IgD-negative memory B cell (primary cell): ENCODE measurements at regions not wholly inside any gene's neighbourhood (a gene's known extent, or its start where the extent isn't known, plus 50 kb on each side); places are given as distances from the start of the nearest gene placed in this dataset.

Experiments used
- H3K27ac Mint-ChIP-seq, 3 donors: one replicate each; pipeline ENCODE4 v1.8.0; 2020 to 2022; ENCODE audit warnings: mild to moderate bottlenecking in 3 of 3, mixed read lengths in 3 of 3, moderate library complexity in 1 of 3
- H3K27me3 Mint-ChIP-seq: one replicate; pipeline ENCODE4 v1.8.0; 2021; ENCODE audit warnings: mixed read lengths
- H3K36me3 Mint-ChIP-seq: one replicate; pipeline ENCODE4 v1.8.0; 2020; ENCODE audit warnings: mild to moderate bottlenecking, mixed read lengths
- H3K4me1 Mint-ChIP-seq, 3 donors: one replicate each; pipeline ENCODE4 v1.8.0; 2020 to 2022; ENCODE audit warnings: mixed read lengths in 3 of 3, mild to moderate bottlenecking in 1 of 3
- H3K4me3 Mint-ChIP-seq, 4 donors: one replicate each; pipeline ENCODE4 v1.8.0; 2020 to 2022; ENCODE audit warnings: mild to moderate bottlenecking in 4 of 4, mixed read lengths in 4 of 4, moderate library complexity in 3 of 4
- H3K9me3 Mint-ChIP-seq, 3 donors: one replicate each; pipeline ENCODE4 v1.8.0; 2020 to 2021; ENCODE audit warnings: mixed read lengths in 3 of 3, mild to moderate bottlenecking in 1 of 3

DNA sequence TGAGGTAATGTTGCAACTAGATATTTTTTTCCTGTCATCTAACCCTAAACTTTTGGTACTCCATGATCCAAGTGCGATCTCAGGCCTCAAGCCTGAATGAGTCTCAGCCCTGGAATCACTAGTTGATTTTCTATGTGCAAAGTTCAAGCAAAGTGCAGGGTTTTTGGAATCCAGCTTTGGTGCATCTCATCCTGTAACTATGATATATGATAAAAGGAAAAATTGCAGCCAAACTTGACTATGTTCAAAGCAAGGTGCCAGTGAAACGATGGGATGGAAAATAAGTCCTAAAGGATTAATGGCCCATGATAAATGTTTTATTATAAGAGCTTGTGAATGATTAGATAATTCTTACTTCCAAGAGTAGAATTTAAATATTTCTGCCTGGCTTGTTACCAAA lies 78.9 kb upstream of the NT5C1B start:
- Mint-ChIP-seq H3K4me1 (no peaks in the 10 kb centered on the region), H3K4me3 (no peak overlapping the region), H3K36me3 (peaks cover 6% of the 10 kb centered on the region), H3K9me3 (peaks cover 3 to 23% (median 5%) of the 10 kb centered on the region in 3 donors), H3K27ac (no peak overlapping the region), H3K27me3 (no peaks in the 10 kb centered on the region)

DNA sequence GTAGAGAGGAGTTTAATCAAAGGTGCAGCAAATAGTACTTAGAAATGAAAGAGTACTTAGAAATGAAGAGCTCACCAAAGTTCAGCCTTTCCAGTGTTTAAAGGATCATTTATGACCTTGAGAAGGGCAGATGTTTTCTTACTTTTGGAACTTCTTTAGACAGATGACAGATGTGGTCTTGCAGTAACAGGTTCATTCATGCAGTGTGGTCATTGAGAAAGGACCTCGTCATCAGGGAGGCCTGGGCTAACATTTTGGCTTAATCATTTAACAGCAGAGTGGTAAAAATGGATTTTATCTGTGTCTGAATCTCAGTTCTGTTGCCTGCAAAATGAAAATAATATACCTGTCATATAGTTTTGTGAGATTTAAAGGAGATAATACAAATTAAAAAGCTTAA lies 75.1 kb upstream of the NT5C1B start:
- Mint-ChIP-seq H3K36me3 (peaks cover 3% of the 10 kb centered on the region), H3K4me1 (no peaks in the 10 kb centered on the region), H3K4me3 (no peak overlapping the region), H3K9me3 (peaks cover 0 to 9% (median 2%) of the 10 kb centered on the region in 3 donors), H3K27me3 (no peaks in the 10 kb centered on the region), H3K27ac (no peak overlapping the region)

- H3K36me3 Mint-ChIP-seq = peaks cover 3% of the 10 kb centered on the region
- H3K4me1 Mint-ChIP-seq = no peaks in the 10 kb centered on the region
- no peak overlapping the region for H3K4me3 Mint-ChIP-seq
- no peaks in the 10 kb centered on the region for H3K27me3 Mint-ChIP-seq
- peaks cover 0 to 9% (median 2%) of the 10 kb centered on the region in 3 donors for H3K9me3 Mint-ChIP-seq
- no peak overlapping the region for H3K27ac Mint-ChIP-seq
Observed at GRCh38 chr2:18663861-18664260, 74.5 kb upstream of the NT5C1B start.

DNA sequence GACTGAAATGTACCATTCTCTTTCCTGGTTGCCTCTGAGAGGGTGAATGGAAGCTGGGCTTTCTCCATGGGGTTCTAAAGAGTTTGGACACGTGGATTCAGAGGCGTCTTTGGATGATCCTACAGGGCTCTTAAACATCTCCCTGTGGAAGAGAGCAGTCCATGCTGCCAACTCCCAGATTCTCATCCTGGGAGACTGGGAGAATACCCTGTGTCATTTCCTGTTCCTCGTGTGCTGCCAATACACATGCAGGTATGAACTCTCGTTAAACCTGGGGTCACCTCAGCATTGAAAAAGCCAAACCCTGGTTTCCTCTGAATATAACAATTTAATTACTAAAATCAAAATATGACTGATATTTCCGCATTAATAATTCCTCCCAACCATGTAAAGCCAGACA lies 73.3 kb upstream of the NT5C1B start:
- Mint-ChIP-seq H3K36me3 (peaks cover 3% of the 10 kb centered on the region), H3K27ac (peak overlapping the region in 1 of 3 donors; percentile 39), H3K27me3 (no peaks in the 10 kb centered on the region)

DNA sequence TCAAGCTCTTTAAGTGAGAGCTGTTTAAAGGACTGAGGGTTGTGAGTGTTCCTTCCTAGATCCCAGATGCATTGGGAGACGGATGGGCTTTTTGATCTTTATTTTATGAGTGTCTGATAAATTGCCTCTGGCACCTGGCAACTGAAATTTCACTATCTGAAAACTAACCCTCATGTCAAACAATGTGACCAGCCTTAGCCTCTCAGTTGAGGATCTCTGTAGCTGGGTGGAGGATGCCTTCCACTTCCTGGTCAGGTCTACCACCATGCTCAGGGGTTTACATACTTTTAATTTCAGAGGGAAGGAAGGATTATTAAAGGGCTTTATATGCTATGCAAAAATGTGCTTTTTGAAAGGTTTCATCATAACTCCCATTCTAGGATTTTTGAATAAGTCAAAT lies 70.5 kb upstream of the NT5C1B start:
- Mint-ChIP-seq H3K27ac (no peak overlapping the region), H3K9me3 (no peaks in the 10 kb centered on the region), H3K4me3 (no peak overlapping the region), H3K4me1 (peaks cover 0 to 3% (median 0%) of the 10 kb centered on the region in 3 donors), H3K36me3 (peaks cover 3% of the 10 kb centered on the region), H3K27me3 (no peaks in the 10 kb centered on the region)

More for the DNA sequence above, 73.3 kb upstream of the NT5C1B start:
- H3K4me1 Mint-ChIP-seq = peaks cover 0 to 3% (median 0%) of the 10 kb centered on the region in 3 donors
- peaks cover 0 to 3% (median 2%) of the 10 kb centered on the region in 3 donors for H3K9me3 Mint-ChIP-seq
- no peak overlapping the region for H3K4me3 Mint-ChIP-seq

DNA sequence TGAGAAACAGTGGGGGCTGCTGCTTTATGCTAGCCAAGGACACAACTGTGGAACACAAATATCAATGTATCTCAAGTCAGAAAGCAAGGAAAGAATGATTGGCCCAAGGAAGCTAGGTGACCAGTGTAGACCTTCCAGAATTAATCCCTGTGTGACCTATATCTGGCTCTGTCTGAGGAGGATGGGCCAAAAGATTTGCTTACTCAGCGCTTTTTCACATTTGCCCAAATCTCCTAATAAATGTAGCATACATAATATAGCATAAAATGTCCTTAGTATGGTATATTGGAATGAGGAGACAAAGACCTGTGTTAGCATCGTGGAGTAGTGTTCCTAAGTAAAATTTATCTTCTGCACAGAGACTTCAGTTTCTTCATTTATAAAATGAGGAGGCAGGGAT lies 66.7 kb upstream of the NT5C1B start:
- Mint-ChIP-seq H3K27ac (no peak overlapping the region), H3K4me1 (peaks cover 0 to 3% (median 0%) of the 10 kb centered on the region in 3 donors), H3K9me3 (no peaks in the 10 kb centered on the region), H3K4me3 (no peak overlapping the region), H3K36me3 (peaks cover 4% of the 10 kb centered on the region), H3K27me3 (no peaks in the 10 kb centered on the region)

DNA sequence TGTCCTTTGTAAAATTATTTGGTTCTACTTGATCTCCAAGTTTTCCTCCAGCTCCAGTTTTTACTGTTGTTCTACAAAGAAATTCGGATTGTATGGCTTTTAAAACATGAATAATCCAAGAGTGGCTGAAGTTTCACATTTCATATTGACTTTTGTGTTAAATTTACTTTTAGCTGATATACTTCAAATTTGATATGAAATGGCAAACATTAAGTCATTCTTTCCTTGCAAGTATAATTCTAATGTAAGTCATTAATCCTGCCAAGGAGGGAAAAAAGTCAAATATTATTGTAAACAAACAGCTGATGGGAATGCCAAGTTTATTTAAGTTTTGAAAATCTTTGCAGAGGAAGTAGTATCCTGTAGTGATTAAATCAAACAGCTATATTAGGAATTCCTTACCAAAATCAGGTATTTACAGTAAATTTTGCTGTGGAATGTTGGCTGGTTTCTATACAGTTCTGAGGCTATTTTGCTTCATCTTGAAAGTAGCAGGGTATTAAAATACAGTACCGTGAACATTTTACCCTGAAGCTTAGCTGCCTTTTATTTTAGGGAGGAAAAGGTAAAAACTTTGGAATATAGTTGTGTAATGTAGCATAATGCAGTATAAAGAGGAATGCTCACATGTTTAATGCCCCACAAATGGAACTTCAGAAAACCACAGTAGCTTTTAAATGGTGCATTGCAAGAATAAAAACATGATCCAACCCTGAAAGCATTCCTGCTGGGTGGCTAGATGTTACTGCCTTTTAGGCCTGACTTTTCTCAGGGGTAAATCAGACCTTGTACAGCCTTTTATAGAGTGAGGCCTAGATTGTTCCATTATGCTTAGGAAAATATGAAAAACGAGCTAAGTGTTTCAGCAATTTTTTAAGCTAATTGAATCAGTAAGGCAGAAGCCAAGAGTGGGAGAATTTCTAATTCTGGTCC lies 62.7 kb upstream of the NT5C1B start:
- H3K4me1 Mint-ChIP-seq = no peaks in the 10 kb centered on the region
- H3K27ac Mint-ChIP-seq = no peak overlapping the region
- H3K27me3 Mint-ChIP-seq = no peaks in the 10 kb centered on the region
- no peaks in the 10 kb centered on the region for H3K9me3 Mint-ChIP-seq
- no peak overlapping the region for H3K4me3 Mint-ChIP-seq
- H3K36me3 Mint-ChIP-seq = peaks cover 7% of the 10 kb centered on the region

DNA sequence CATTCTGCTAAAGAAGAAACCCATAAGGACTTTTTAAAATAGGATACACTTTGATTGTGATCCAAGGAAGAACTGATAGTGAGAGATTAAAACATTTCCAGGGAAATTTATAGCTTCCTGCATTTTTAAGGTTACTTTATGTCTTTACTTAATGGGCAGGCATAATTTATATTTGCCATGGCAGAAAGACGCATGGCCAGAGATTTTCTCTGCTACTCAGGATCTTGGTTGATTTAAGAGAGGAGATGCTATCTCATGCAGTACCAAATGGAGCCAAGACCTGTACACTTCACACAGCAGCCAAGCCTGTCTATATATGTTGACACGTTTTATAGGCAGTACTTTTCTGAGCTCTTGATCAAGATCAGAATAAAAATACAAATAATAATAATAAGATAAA lies 60.9 kb upstream of the NT5C1B start:
- Mint-ChIP-seq H3K4me1 (no peaks in the 10 kb centered on the region), H3K27me3 (no peaks in the 10 kb centered on the region), H3K4me3 (no peak overlapping the region), H3K9me3 (peaks cover 0 to 4% (median 2%) of the 10 kb centered on the region in 3 donors), H3K36me3 (peaks cover 17% of the 10 kb centered on the region), H3K27ac (no peak overlapping the region)

- H3K4me1 Mint-ChIP-seq = no peaks in the 10 kb centered on the region
- peaks cover 0 to 4% (median 2%) of the 10 kb centered on the region in 3 donors for H3K9me3 Mint-ChIP-seq
- peaks cover 22% of the 10 kb centered on the region for H3K36me3 Mint-ChIP-seq
- H3K27me3 Mint-ChIP-seq = no peaks in the 10 kb centered on the region
- H3K4me3 Mint-ChIP-seq = no peak overlapping the region
- H3K27ac Mint-ChIP-seq = no peak overlapping the region
Observed at GRCh38 chr2:18649502-18650135, 60.2 kb upstream of the NT5C1B start.

GRCh38 chr2:18648161-18648560 lies 58.8 kb upstream of the NT5C1B start:
- H3K27me3 Mint-ChIP-seq = no peaks in the 10 kb centered on the region
- H3K27ac Mint-ChIP-seq = no peak overlapping the region
- H3K9me3 Mint-ChIP-seq = peaks cover 0 to 4% (median 2%) of the 10 kb centered on the region in 3 donors
- peaks cover 24% of the 10 kb centered on the region for H3K36me3 Mint-ChIP-seq
- H3K4me1 Mint-ChIP-seq = no peaks in the 10 kb centered on the region
- no peak overlapping the region for H3K4me3 Mint-ChIP-seq

- H3K9me3 Mint-ChIP-seq = peaks cover 0 to 4% (median 2%) of the 10 kb centered on the region in 3 donors
- H3K4me3 Mint-ChIP-seq = no peak overlapping the region
- H3K27me3 Mint-ChIP-seq = no peaks in the 10 kb centered on the region
- no peaks in the 10 kb centered on the region for H3K4me1 Mint-ChIP-seq
- peaks cover 23% of the 10 kb centered on the region for H3K36me3 Mint-ChIP-seq
- H3K27ac Mint-ChIP-seq = no peak overlapping the region
Observed at GRCh38 chr2:18647731-18648130, 58.4 kb upstream of the NT5C1B start.

- no peak overlapping the region for H3K27ac Mint-ChIP-seq
- H3K4me3 Mint-ChIP-seq = no peak overlapping the region
- H3K4me1 Mint-ChIP-seq = no peaks in the 10 kb centered on the region
- H3K36me3 Mint-ChIP-seq = peaks cover 29% of the 10 kb centered on the region
- H3K9me3 Mint-ChIP-seq = peaks cover 0 to 4% (median 2%) of the 10 kb centered on the region in 3 donors
- no peaks in the 10 kb centered on the region for H3K27me3 Mint-ChIP-seq
Observed at GRCh38 chr2:18645315-18645714, 55.9 kb upstream of the NT5C1B start.

- Mint-ChIP-seq H3K4me1 (no peaks in the 10 kb centered on the region), H3K27ac (no peak overlapping the region), H3K9me3 (peaks cover 0 to 4% (median 2%) of the 10 kb centered on the region in 3 donors), H3K4me3 (no peak overlapping the region), H3K36me3 (peaks cover 27% of the 10 kb centered on the region), H3K27me3 (no peaks in the 10 kb centered on the region)
Observed at GRCh38 chr2:18644115-18644462, 54.7 kb upstream of the NT5C1B start.

GRCh38 chr2:18643326-18644114 lies 54.2 kb upstream of the NT5C1B start:
- H3K9me3 Mint-ChIP-seq = peaks cover 0 to 4% (median 2%) of the 10 kb centered on the region in 3 donors
- H3K36me3 Mint-ChIP-seq = peaks cover 27% of the 10 kb centered on the region
- no peak overlapping the region for H3K4me3 Mint-ChIP-seq
- H3K27ac Mint-ChIP-seq = no peak overlapping the region
- no peaks in the 10 kb centered on the region for H3K4me1 Mint-ChIP-seq
- H3K27me3 Mint-ChIP-seq = no peaks in the 10 kb centered on the region

- no peak overlapping the region for H3K27ac Mint-ChIP-seq
- H3K9me3 Mint-ChIP-seq = peaks cover 4 to 17% (median 9%) of the 10 kb centered on the region in 3 donors
- no peak overlapping the region for H3K4me3 Mint-ChIP-seq
- H3K27me3 Mint-ChIP-seq = no peaks in the 10 kb centered on the region
- H3K36me3 Mint-ChIP-seq = peaks cover 24% of the 10 kb centered on the region
- H3K4me1 Mint-ChIP-seq = no peaks in the 10 kb centered on the region
Observed at GRCh38 chr2:18641823-18642222, 52.5 kb upstream of the NT5C1B start.
